ENCODE measurements at regions not wholly inside any gene's neighbourhood (a gene's known extent, or its start where the extent isn't known, plus 50 kb on each side); places are given as distances from the start of the nearest gene placed in this dataset.
"Not testable (repeated sequence)": the region's sequence is repeated elsewhere in the genome, so short reads cannot be mapped to it uniquely, and the experiment has no call there.

DNA sequence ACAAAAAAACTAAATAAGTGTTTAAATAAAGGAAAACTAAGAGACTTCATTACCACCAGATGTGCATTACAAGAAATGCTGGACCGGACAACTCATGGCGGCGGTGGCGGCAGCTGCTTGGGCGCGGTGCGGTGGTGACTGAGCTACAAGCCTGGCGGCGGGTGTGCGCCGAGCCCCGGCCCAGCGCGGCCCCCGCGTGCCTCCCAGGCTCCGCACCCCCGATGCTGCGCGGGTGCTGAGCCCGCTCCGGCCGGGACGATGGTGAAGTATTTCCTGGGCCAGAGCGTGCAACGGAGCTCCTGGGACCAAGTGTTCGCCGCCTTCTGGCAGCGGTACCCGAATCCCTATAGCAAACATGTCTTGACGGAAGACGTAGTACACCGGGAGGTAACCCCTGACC, 52.2 kb upstream of the RCOR3 start:
- DNase-seq (ENCODE audit: low read depth): no peak
- no peak overlapping the region for H3K4me3 ChIP-seq (ENCODE audit: low read length)
- TF ChIP-seq, protein P1, sequence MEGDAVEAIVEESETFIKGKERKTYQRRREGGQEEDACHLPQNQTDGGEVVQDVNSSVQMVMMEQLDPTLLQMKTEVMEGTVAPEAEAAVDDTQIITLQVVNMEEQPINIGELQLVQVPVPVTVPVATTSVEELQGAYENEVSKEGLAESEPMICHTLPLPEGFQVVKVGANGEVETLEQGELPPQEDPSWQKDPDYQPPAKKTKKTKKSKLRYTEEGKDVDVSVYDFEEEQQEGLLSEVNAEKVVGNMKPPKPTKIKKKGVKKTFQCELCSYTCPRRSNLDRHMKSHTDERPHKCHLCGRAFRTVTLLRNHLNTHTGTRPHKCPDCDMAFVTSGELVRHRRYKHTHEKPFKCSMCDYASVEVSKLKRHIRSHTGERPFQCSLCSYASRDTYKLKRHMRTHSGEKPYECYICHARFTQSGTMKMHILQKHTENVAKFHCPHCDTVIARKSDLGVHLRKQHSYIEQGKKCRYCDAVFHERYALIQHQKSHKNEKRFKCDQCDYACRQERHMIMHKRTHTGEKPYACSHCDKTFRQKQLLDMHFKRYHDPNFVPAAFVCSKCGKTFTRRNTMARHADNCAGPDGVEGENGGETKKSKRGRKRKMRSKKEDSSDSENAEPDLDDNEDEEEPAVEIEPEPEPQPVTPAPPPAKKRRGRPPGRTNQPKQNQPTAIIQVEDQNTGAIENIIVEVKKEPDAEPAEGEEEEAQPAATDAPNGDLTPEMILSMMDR (IDR thresholded peaks at IDR 0.05; ENCODE audit: insufficient read depth, low read depth, low read length, missing control alignments): no peak

DNA sequence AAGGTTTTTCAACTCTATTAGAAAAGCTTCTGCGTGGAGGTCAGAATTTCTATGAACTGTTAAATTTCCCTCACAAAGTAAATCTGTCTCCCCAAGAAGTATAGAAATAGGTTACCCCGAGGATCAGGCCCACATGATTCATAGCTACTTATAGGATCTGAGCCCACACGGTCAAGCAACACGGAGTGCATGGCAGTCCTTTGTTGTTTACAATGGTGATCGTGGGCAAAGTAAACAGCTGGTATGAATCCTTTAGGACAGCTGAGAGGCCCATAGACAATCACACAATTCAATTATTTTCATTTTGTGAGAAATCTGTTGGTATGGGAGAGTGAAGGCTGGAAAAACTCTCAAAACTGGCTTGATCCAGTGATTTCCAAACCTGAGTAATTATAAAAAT, 58.9 kb upstream of the RCOR3 start:
- TF ChIP-seq, protein P1 (IDR thresholded peaks at IDR 0.05; ENCODE audit: insufficient read depth, low read depth, low read length, missing control alignments): no peak
- H3K4me3 ChIP-seq (ENCODE audit: low read length): no peak overlapping the region
- DNase-seq (ENCODE audit: low read depth): no peak

DNA sequence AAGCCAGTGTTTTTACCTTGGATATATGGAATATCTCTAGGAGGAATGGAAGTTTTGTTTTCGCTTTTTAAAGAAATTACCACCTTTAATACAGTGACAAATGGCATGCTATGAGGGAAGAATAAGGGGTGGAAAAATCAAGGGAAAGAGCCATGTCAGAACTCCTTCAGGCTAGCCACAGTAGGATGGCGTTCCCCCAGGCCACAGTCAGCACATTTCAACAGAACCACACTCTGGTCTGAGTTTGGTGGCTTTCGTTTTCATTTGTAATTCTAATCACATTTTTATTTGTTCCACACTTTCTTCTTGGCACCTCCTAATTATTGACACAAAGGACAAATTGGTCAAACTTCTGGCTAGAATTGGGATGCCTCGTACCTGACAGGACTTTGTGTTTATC, 60.3 kb upstream of the RCOR3 start:
- DNase-seq (ENCODE audit: low read depth): no peak
- TF ChIP-seq, protein P1 (IDR thresholded peaks at IDR 0.05; ENCODE audit: insufficient read depth, low read depth, low read length, missing control alignments): no peak
- H3K4me3 ChIP-seq (ENCODE audit: low read length): no peak overlapping the region

DNA sequence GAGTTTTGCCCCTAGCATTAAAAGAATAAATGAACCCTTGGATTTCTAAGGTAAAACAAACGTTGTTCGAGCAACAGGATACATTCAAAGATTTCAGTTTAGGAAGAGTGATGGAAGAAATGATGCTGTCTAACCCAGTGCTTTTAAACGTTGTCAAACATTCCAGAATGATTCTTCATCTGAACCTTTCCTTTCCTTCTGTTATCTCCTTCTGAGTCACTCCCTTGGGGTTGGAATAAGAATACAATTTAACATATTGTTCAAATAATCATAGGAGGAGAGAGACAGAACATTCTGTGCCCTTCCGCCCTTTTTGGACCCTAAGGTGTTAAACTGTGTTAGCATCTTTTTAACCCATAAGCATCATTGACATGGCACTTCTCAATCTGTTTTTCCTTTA, 61.1 kb upstream of the RCOR3 start:
- DNase-seq (ENCODE audit: low read depth): peak; percentile 66
- no peak overlapping the region for H3K4me3 ChIP-seq (ENCODE audit: low read length)
- TF ChIP-seq, protein P1 (IDR thresholded peaks at IDR 0.05; ENCODE audit: insufficient read depth, low read depth, low read length, missing control alignments): no peak

DNA sequence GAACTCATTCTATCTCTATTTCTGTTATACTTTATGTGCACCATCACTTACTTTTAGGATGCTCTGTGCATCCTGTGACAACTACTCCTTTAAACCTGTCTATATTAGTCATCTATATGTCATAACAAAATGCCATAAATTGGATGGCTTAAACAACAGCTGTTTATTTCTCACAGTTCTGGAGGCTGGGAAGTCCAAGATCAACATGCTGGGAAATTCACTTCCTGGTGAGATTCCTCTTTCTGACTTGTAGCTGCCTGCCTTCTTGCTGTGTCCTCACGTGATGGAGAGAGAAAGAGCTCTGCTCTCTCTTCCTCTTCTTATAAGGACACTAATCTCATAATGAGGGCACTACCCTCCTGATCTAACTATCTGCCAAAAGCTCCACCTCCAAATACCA, 62.3 kb upstream of the RCOR3 start:
- H3K4me3 ChIP-seq (ENCODE audit: low read length): no peak overlapping the region
- TF ChIP-seq, protein P1 (IDR thresholded peaks at IDR 0.05; ENCODE audit: insufficient read depth, low read depth, low read length, missing control alignments): no peak
- peak; percentile 71 for DNase-seq (ENCODE audit: low read depth)

DNA sequence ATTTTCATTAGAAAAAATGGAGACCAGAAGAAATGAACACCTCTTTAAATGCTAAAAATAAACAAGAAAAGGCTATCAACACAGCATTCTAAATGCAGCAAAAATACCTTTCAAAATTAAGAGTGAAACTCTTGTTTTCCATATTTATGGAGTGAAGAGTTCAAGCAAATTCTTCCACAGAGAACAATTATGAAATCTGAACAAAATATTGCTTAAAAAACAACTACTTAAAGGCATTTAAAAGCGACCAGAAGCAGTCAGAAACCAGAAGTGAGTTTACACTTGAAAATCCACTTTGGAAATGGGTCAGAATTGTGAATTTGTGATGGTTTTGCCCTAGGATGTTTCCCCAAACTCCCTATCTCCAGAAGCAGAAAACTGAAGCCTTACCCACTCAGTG, 60.9 kb upstream of the KCNH1 start:
- TF ChIP-seq, protein P1 (IDR thresholded peaks at IDR 0.05; ENCODE audit: insufficient read depth, low read depth, low read length, missing control alignments): no peak
- no peak overlapping the region for H3K4me3 ChIP-seq (ENCODE audit: low read length)
- no peak for DNase-seq (ENCODE audit: low read depth)

DNA sequence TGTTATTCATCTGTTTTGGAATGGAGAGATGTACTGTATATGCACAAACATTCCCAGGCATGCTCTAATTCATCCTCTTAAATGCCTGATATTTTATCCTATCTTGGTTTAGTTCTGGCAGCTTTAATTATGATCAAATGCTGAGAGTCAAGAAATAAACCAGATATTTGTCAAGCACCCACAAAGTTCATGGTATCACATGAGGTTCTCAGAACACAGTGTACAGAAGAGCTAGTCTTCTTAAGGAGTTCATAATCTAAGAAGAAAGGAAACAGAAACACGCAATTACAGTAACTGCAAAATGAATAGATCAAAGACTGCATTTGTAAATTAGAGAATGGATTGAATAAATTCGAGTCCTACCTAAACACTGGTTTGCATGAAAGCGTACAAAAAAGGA, 58.3 kb upstream of the KCNH1 start:
- TF ChIP-seq, protein P1 (IDR thresholded peaks at IDR 0.05; ENCODE audit: insufficient read depth, low read depth, low read length, missing control alignments): no peak
- DNase-seq (ENCODE audit: low read depth): no peak
- H3K4me3 ChIP-seq (ENCODE audit: low read length): no peak overlapping the region

DNA sequence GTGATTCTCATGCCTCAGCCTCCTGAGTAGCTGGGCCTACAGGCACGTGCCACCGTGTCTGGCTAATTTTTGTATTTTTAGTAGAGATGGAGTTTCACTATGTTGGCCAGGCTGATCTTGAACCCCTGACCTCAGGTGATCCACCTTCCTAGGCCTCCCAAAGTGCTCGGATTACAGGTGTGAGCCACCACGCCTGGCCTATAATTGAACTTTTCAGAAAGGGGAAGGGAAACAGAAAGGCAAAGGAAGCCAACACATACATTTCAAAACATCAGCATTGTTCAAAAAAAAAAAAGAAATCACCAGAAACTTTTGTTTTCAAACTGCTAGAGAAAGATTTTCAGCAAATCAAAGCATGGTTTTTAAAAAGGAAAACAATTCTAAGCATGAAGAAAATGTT, 54.8 kb upstream of the KCNH1 start:
- not testable (repeated sequence) for H3K4me3 ChIP-seq (ENCODE audit: low read length); DNase-seq (ENCODE audit: low read depth)

All from epithelial cell of esophagus (primary cell).